ENCODE measurements at regions not wholly inside any gene's neighbourhood (a gene's known extent, or its start where the extent isn't known, plus 50 kb on each side); places are given as distances from the start of the nearest gene placed in this dataset.
A peak's percentile ranks its signal among the peaks of the same experiment; 100 is the strongest.

DNA sequence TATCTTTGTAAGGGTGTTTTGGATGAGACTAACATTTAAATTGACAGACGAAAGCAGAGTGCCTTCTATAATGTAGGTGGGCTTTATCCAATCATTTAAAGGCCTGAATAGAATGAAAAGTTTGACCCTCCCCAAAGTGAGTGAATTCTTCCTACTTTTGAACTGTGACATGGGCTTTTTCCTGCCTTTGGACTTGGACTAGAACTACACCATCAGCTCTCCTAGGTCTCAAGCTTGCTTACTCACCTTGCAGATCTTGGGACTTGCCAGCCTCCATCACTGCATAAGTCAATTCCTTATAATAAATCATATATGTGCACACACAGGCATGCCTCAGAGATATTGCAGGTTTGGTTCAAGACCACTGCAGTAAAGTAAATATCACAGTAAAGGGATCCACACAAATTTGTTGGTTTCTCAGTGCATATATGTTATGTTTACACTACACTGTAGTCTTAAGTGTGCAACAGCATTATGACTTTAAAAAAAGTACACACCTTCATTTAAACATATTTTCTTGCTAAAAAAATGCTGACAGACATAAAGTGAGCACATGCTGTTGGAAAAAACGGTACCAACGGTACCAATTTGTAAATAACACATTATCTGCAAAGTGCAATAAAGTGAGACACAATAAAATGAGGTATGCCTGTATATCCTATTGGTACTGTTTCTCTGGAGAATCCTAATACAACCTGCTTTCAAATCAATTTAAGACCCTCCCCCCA, 51.6 kb upstream of the ATF3 start:
- TF ChIP-seq CTCF (conservative IDR thresholded peaks at IDR 0.05; ENCODE audit: low read depth, low read length) = no peak
- DNase-seq (ENCODE audit: low read depth) = no peak
- H3K4me3 ChIP-seq (ENCODE audit: low read depth, low read length) = no peak overlapping the region

GRCh38 chr1:212557739-212558692, 50.5 kb upstream of the ATF3 start:
- no peak for TF ChIP-seq CTCF (conservative IDR thresholded peaks at IDR 0.05; ENCODE audit: low read depth, low read length)
- H3K4me3 ChIP-seq (ENCODE audit: low read depth, low read length) = peak overlapping the region; percentile 74
- no peak for DNase-seq (ENCODE audit: low read depth)

GRCh38 chr1:212558693-212559480, 49.7 kb upstream of the ATF3 start:
- no peak for DNase-seq (ENCODE audit: low read depth)
- TF ChIP-seq CTCF (conservative IDR thresholded peaks at IDR 0.05; ENCODE audit: low read depth, low read length) = no peak
- H3K4me3 ChIP-seq (ENCODE audit: low read depth, low read length) = peak overlapping the region; percentile 74
